ENCODE measurements at regions not wholly inside any gene's neighbourhood (a gene's known extent, or its start where the extent isn't known, plus 50 kb on each side); places are given as distances from the start of the nearest gene placed in this dataset.

- H2BK120ac ChIP-seq (ENCODE audit: low read depth, low read length) = no peak overlapping the region
- H4K5ac ChIP-seq (ENCODE audit: low read depth, low read length) = no peak overlapping the region
- no peak overlapping the region for H3K4me2 ChIP-seq (ENCODE audit: low read depth, low read length)
- no peak overlapping the region for H4K8ac ChIP-seq (ENCODE audit: low read depth in 2 of 2, low read length in 2 of 2)
- DNase-seq (no peak), ATAC-seq (ENCODE audit: low read depth) (no peak)
- no peaks in the 10 kb centered on the region for H4K20me1 ChIP-seq (ENCODE audit: insufficient read depth, low read length)
- intact Hi-C loops (cut with micrococcal nuclease) = no loop called here
- H3K14ac ChIP-seq (replicated peaks; ENCODE audit: low read depth, low read length) = no peak overlapping the region
- H3K4me1 ChIP-seq (ENCODE audit: control insufficient read depth, insufficient read depth, low read length) = peaks cover 3% of the 10 kb centered on the region
- TF ChIP-seq POLR2A (IDR thresholded peaks at IDR 0.05; ENCODE audit: low read depth, low read length) (no peak), FOS (IDR thresholded peaks at IDR 0.05; ENCODE audit: low read depth, low read length) (no peak), ELK1 (IDR thresholded peaks at IDR 0.05; ENCODE audit: borderline replicate concordance, low read depth, low read length) (no peak), RFX5 (IDR thresholded peaks at IDR 0.05; ENCODE audit: low read depth, low read length) (no peak), MXI1 (IDR thresholded peaks at IDR 0.05; ENCODE audit: borderline replicate concordance, low read depth, low read length) (no peak), RAD21 (IDR thresholded peaks at IDR 0.05; ENCODE audit: low read length) (no peak), USF2 (IDR thresholded peaks at IDR 0.05; ENCODE audit: low read depth, low read length) (no peak), NFE2L2 (IDR thresholded peaks at IDR 0.05; ENCODE audit: low read depth, low read length) (no peak), CEBPB (IDR thresholded peaks at IDR 0.05; ENCODE audit: low read depth, low read length) (no peak), SMC3 (IDR thresholded peaks at IDR 0.05; ENCODE audit: low read depth, low read length) (no peak), CTCF (conservative IDR thresholded peaks at IDR 0.05; ENCODE audit: low read depth, low read length) (no peak), RCOR1 (IDR thresholded peaks at IDR 0.05; ENCODE audit: insufficient replicate concordance, low read length) (no peak), MAFK (IDR thresholded peaks at IDR 0.05; ENCODE audit: low read depth, low read length) (no peak), BHLHE40 (IDR thresholded peaks at IDR 0.05; ENCODE audit: low read depth, low read length) (no peak), CHD1 (IDR thresholded peaks at IDR 0.05; ENCODE audit: low read depth, low read length) (no peak), MAZ (IDR thresholded peaks at IDR 0.05; ENCODE audit: borderline replicate concordance, low read depth, low read length) (no peak)
- no peak overlapping the region for H2BK15ac ChIP-seq (ENCODE audit: low read depth, low read length)
- H3K23ac ChIP-seq (ENCODE audit: low read depth, low read length) = no peak overlapping the region
- H2BK5ac ChIP-seq (ENCODE audit: low read depth, low read length, poor library complexity, severe bottlenecking) = no peak overlapping the region
- H3K18ac ChIP-seq (ENCODE audit: low read depth, low read length) = no peak overlapping the region
- in situ Hi-C loops (cut with MboI; ENCODE audit: low sequenced_read_pairs) = no loop called here
- no peak overlapping the region for H4K91ac ChIP-seq (ENCODE audit: insufficient read depth, low read depth, low read length)
- CTCF ChIA-PET = interaction anchor here (2.4 kb wide), 1 partner anchor 11 kb away, joined by 8 read pairs; no protein-coding TSS in a partner anchor
- H3K9ac ChIP-seq (ENCODE audit: low read depth, low read length) = no peak overlapping the region
- H2BK20ac ChIP-seq (ENCODE audit: low read depth, low read length) = no peak overlapping the region
- H3K27me3 ChIP-seq (ENCODE audit: control insufficient read depth, insufficient read depth, low read length) = peaks cover 5% of the 10 kb centered on the region
- no CpG with 5 or more reads among the region's 3 CpGs for WGBS, 2 experiments (ENCODE audit: extremely low coverage in 2 of 2, insufficient read length in 1 of 2)
- no peaks in the 10 kb centered on the region for H3K79me1 ChIP-seq (ENCODE audit: low read depth in 1 of 2, low read length in 2 of 2)
- no peak overlapping the region for H3K4me3 ChIP-seq (ENCODE audit: insufficient read depth, low read depth, low read length)
- H3K27ac ChIP-seq (ENCODE audit: insufficient read depth, low read length) = no peak overlapping the region
- H3K4ac ChIP-seq (ENCODE audit: low read depth, low read length) = no peak overlapping the region
- H2AK5ac ChIP-seq (ENCODE audit: low read depth, low read length) = no peak overlapping the region
- no peak overlapping the region for H3K56ac ChIP-seq (ENCODE audit: extremely low read depth, insufficient read depth, low read length)
- H2AK9ac ChIP-seq (replicated peaks; ENCODE audit: low read depth, low read length, poor library complexity) = no peak overlapping the region
- H2AFZ ChIP-seq (replicated peaks; ENCODE audit: low read length, poor library complexity) = no peak overlapping the region
- BruUV-seq (replicated peaks) = no TSS peak
- dilution Hi-C loops (cut with HindIII; ENCODE audit: low sequenced_read_pairs, unreplicated experiment) = no loop called here
- H3K36me3 ChIP-seq (ENCODE audit: control insufficient read depth, insufficient read depth, low read length) = no peaks in the 10 kb centered on the region
- POLR2A ChIA-PET (ENCODE audit: unreplicated experiment) = no interaction called here
- no peaks in the 10 kb centered on the region for H3K9me3 ChIP-seq (ENCODE audit: control insufficient read depth, insufficient read depth, low read length)
- H3K9me1 ChIP-seq (ENCODE audit: insufficient read depth, low read length) = no peaks in the 10 kb centered on the region
Observed at GRCh38 chr7:142592664-142593063, 156.6 kb upstream of the PRSS1 start.
